WERI-Rb-1 (cell line): ENCODE measurements at regions not wholly inside any gene's neighbourhood (a gene's known extent, or its start where the extent isn't known, plus 50 kb on each side); places are given as distances from the start of the nearest gene placed in this dataset.

Experiments used
- DNase-seq: peaks from one replicate; pipeline ENCODE4 v3.0.0-alpha.2; 2020
- H3K27ac ChIP-seq: fragments of 250-450 bp; sonication (Bioruptor Pico); 2 replicates; pipeline ENCODE4 v1.5.1; 2020; ENCODE audit warnings: mild to moderate bottlenecking, moderate library complexity
- H3K27me3 ChIP-seq: fragments of 250-450 bp; sonication (Bioruptor Pico); 2 replicates; pipeline ENCODE4 v1.5.1; 2021; ENCODE audit warnings: mild to moderate bottlenecking, low read depth, moderate library complexity; ENCODE audit not compliant: insufficient read depth, severe bottlenecking
- H3K36me3 ChIP-seq: fragments of 250-450 bp; sonication (Bioruptor Pico); 2 replicates; pipeline ENCODE4 v1.5.1; 2020; ENCODE audit warnings: mild to moderate bottlenecking, moderate library complexity
- H3K4me3 ChIP-seq: 2 replicates; pipeline ENCODE4 v1.5.1; 2011; ENCODE audit warnings: low read depth, mild to moderate bottlenecking, control low read depth, low read length
- H3K9me3 ChIP-seq: fragments of 250-450 bp; sonication (Bioruptor Pico); 2 replicates; pipeline ENCODE4 v1.5.1; 2021; ENCODE audit warnings: mild to moderate bottlenecking, moderate library complexity; ENCODE audit not compliant: severe bottlenecking
- CTCF ChIP-seq: IDR thresholded peaks from 2 replicates; pipeline ENCODE4 v1.5.1; 2011; ENCODE audit warnings: low read depth, mild to moderate bottlenecking, control low read depth, inconsistent platforms, low read length

GRCh38 chr2:129709956-129710598 is 269.4 kb upstream of the RAB6C start:
- Histone ChIP-seq H3K27ac (no peak overlapping the region), H3K4me3 (no peak overlapping the region)
- no peak for DNase-seq

DNA sequence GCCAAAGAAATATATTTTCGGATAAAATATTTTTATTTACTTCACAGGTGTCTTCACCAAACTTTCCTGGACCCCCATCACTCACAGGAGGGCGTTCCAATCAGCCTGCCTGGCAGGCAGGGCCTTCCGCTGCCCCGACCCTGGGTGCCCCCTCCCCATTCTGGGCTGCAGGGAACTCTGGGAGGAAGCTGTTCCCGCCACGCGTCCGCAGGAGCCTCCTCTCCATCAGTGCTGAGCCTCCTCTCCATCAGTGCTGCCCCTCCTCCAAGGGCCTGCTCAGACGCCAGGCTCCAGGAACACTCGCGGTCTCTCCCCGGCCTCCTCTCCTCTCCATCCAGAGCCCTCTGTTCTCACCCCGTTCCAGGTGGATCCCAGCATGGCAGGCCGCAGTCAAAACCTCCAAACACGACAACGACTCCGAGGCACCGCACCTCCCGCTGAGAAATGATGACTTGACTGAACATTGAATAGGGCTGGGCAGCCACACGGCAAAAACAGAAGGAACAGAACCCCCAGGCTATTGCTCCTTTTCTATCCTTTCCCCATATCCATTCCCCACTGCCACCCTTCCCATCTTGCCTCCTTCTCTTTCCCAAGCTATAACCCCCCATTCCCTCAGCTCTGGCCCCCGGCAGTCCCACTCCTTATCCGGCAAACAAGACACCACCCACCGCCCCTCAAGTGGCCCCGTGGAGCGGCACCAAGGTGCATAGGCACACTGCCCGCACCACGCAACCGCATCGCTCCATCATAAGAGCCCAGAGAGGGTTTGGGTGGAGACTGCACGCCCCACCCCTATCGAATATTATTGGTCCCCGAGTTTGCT is 268.6 kb upstream of the RAB6C start:
- TF ChIP-seq CTCF, result no peak
- H3K4me3 ChIP-seq, result no peak overlapping the region
- H3K9me3 ChIP-seq, result no peaks in the 10 kb centered on the region
- H3K27me3 ChIP-seq, result peaks cover 3% of the 10 kb centered on the region
- no peak overlapping the region for H3K27ac ChIP-seq
- no peaks in the 10 kb centered on the region for H3K36me3 ChIP-seq
- no peak for DNase-seq

More at GRCh38 chr2:129709956-129710598, 269.4 kb upstream of the RAB6C start:
- no peaks in the 10 kb centered on the region for H3K9me3 ChIP-seq
- no peak for TF ChIP-seq CTCF
- H3K36me3 ChIP-seq, result no peaks in the 10 kb centered on the region
- H3K27me3 ChIP-seq, result peaks cover 3% of the 10 kb centered on the region

- no peaks in the 10 kb centered on the region for H3K36me3 ChIP-seq
- no peak for DNase-seq
- no peaks in the 10 kb centered on the region for H3K9me3 ChIP-seq
- peaks cover 6% of the 10 kb centered on the region for H3K27me3 ChIP-seq
- no peak overlapping the region for H3K4me3 ChIP-seq
- TF ChIP-seq CTCF, result no peak
- H3K27ac ChIP-seq, result no peak overlapping the region
These were observed 267.4 kb upstream of the RAB6C start for GRCh38 chr2:129711816-129712675.

DNA sequence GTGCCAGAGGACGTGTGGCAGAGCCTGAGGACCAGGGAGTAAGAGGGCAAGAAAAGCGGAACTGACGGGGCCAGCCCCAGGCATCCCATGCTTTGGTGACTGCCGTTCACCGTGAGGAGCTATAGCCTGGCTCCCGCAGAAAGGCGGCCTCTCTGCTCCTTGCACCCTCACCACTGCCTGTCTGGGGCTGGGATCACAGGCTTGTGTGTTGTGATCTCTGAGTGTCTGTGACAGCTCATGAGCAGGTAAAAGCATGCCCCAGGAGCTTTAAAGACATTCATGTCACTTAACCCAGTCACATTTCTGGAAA is 266.8 kb upstream of the RAB6C start:
- DNase-seq, result no peak
- TF ChIP-seq CTCF, result no peak
- H3K9me3 ChIP-seq, result no peaks in the 10 kb centered on the region
- peaks cover 6% of the 10 kb centered on the region for H3K27me3 ChIP-seq
- no peak overlapping the region for H3K4me3 ChIP-seq
- H3K27ac ChIP-seq, result no peak overlapping the region
- H3K36me3 ChIP-seq, result no peaks in the 10 kb centered on the region

- Histone ChIP-seq H3K27me3 (peaks cover 8% of the 10 kb centered on the region), H3K4me3 (no peak overlapping the region), H3K27ac (no peak overlapping the region), H3K36me3 (no peaks in the 10 kb centered on the region), H3K9me3 (no peaks in the 10 kb centered on the region)
- TF ChIP-seq CTCF, result no peak
- no peak for DNase-seq
These were observed 266.1 kb upstream of the RAB6C start for GRCh38 chr2:129713337-129713736.
